ENCODE measurements at regions not wholly inside any gene's neighbourhood (a gene's known extent, or its start where the extent isn't known, plus 50 kb on each side); places are given as distances from the start of the nearest gene placed in this dataset.

GRCh38 chr1:34270181-34270580, 93.5 kb downstream of the C1orf94 start:
- H3K4me1 ChIP-seq (ENCODE audit: control insufficient read depth, insufficient read depth, low read length), result peaks cover 8% of the 10 kb centered on the region
- H3K9me3 ChIP-seq (ENCODE audit: control insufficient read depth, insufficient read depth, low read length), result no peaks in the 10 kb centered on the region
- H3K4me3 ChIP-seq (ENCODE audit: low read depth, low read length), result no peak overlapping the region
- no peak overlapping the region for H3K27ac ChIP-seq (ENCODE audit: low read depth, low read length)
- DNase-seq (ENCODE audit: low read depth in 4 of 6, low spot score in 6 of 6), result no peak
- no peaks in the 10 kb centered on the region for H3K36me3 ChIP-seq (ENCODE audit: control insufficient read depth, insufficient read depth, low read length)
- 33% methylated on average over 1 of the region's 3 CpGs for whole genome bisulfite sequencing (ENCODE audit: insufficient coverage)
- no peaks in the 10 kb centered on the region for H3K27me3 ChIP-seq (ENCODE audit: control insufficient read depth, insufficient read depth, low read length)

GRCh38 chr1:34272152-34272551, 95.4 kb downstream of the C1orf94 start:
- Histone ChIP-seq H3K4me3 (ENCODE audit: low read depth, low read length) (no peak overlapping the region), H3K4me1 (ENCODE audit: control insufficient read depth, insufficient read depth, low read length) (no peaks in the 10 kb centered on the region), H3K27me3 (ENCODE audit: control insufficient read depth, insufficient read depth, low read length) (no peaks in the 10 kb centered on the region), H3K36me3 (ENCODE audit: control insufficient read depth, insufficient read depth, low read length) (no peaks in the 10 kb centered on the region), H3K27ac (ENCODE audit: low read depth, low read length) (no peak overlapping the region), H3K9me3 (ENCODE audit: control insufficient read depth, insufficient read depth, low read length) (no peaks in the 10 kb centered on the region)
- WGBS (ENCODE audit: insufficient coverage), result 93% methylated on average over 4 of the region's 4 CpGs
- DNase-seq (ENCODE audit: low read depth in 4 of 6, low spot score in 6 of 6), result peak in 2 of 6 donors; percentile 51 to 73

- no peaks in the 10 kb centered on the region for H3K27me3 ChIP-seq (ENCODE audit: control insufficient read depth, insufficient read depth, low read length)
- DNase-seq (ENCODE audit: low read depth in 4 of 6, low spot score in 6 of 6), result no peak
- 96% methylated on average over 2 of the region's 3 CpGs for WGBS (ENCODE audit: insufficient coverage)
- no peaks in the 10 kb centered on the region for H3K4me1 ChIP-seq (ENCODE audit: control insufficient read depth, insufficient read depth, low read length)
- no peaks in the 10 kb centered on the region for H3K36me3 ChIP-seq (ENCODE audit: control insufficient read depth, insufficient read depth, low read length)
- H3K9me3 ChIP-seq (ENCODE audit: control insufficient read depth, insufficient read depth, low read length), result no peaks in the 10 kb centered on the region
- H3K27ac ChIP-seq (ENCODE audit: low read depth, low read length), result no peak overlapping the region
- H3K4me3 ChIP-seq (ENCODE audit: low read depth, low read length), result no peak overlapping the region
Measured at GRCh38 chr1:34275150-34275549, 98.4 kb downstream of the C1orf94 start.

DNA sequence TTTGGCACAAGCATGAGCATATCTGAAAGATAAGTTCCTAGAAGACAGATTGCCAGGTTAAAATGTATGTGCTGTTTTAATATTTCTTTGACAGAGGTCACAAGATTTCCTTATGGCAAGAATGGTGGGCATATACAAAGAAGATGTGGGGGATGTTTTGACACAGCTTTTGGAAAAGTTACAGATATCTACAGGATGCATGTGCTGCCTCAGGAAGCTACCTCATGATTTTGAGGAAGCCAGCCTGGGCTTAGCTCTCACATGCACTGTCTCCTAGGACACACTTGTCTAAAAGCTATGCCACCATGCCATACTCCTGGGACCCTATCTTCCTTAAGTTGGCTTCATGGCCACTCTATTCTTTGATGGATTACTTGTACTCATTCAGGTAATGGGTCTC, 99.9 kb downstream of the C1orf94 start:
- no peaks in the 10 kb centered on the region for H3K27me3 ChIP-seq (ENCODE audit: control insufficient read depth, insufficient read depth, low read length)
- no peak overlapping the region for H3K27ac ChIP-seq (ENCODE audit: low read depth, low read length)
- H3K4me3 ChIP-seq (ENCODE audit: low read depth, low read length), result no peak overlapping the region
- no peaks in the 10 kb centered on the region for H3K36me3 ChIP-seq (ENCODE audit: control insufficient read depth, insufficient read depth, low read length)
- no peak for DNase-seq (ENCODE audit: low read depth in 4 of 6, low spot score in 6 of 6)
- no peaks in the 10 kb centered on the region for H3K9me3 ChIP-seq (ENCODE audit: control insufficient read depth, insufficient read depth, low read length)
- H3K4me1 ChIP-seq (ENCODE audit: control insufficient read depth, insufficient read depth, low read length), result no peaks in the 10 kb centered on the region

GRCh38 chr1:34277150-34277549, 100.4 kb downstream of the C1orf94 start:
- WGBS (ENCODE audit: insufficient coverage), result no CpG with 5 or more reads among the region's 2 CpGs
- Histone ChIP-seq H3K4me3 (ENCODE audit: low read depth, low read length) (no peak overlapping the region), H3K36me3 (ENCODE audit: control insufficient read depth, insufficient read depth, low read length) (no peaks in the 10 kb centered on the region), H3K9me3 (ENCODE audit: control insufficient read depth, insufficient read depth, low read length) (no peaks in the 10 kb centered on the region), H3K4me1 (ENCODE audit: control insufficient read depth, insufficient read depth, low read length) (no peaks in the 10 kb centered on the region), H3K27me3 (ENCODE audit: control insufficient read depth, insufficient read depth, low read length) (no peaks in the 10 kb centered on the region), H3K27ac (ENCODE audit: low read depth, low read length) (no peak overlapping the region)
- DNase-seq (ENCODE audit: low read depth in 4 of 6, low spot score in 6 of 6), result no peak

GRCh38 chr1:34278211-34278610, 101.5 kb downstream of the C1orf94 start:
- WGBS (ENCODE audit: insufficient coverage), result no CpG with 5 or more reads among the region's 4 CpGs
- Histone ChIP-seq H3K27me3 (ENCODE audit: control insufficient read depth, insufficient read depth, low read length) (no peaks in the 10 kb centered on the region), H3K36me3 (ENCODE audit: control insufficient read depth, insufficient read depth, low read length) (no peaks in the 10 kb centered on the region), H3K4me3 (ENCODE audit: low read depth, low read length) (no peak overlapping the region), H3K27ac (ENCODE audit: low read depth, low read length) (no peak overlapping the region), H3K4me1 (ENCODE audit: control insufficient read depth, insufficient read depth, low read length) (no peaks in the 10 kb centered on the region), H3K9me3 (ENCODE audit: control insufficient read depth, insufficient read depth, low read length) (no peaks in the 10 kb centered on the region)
- DNase-seq (ENCODE audit: low read depth in 4 of 6, low spot score in 6 of 6), result peak in 2 of 6 donors; percentile 12 to 79

DNA sequence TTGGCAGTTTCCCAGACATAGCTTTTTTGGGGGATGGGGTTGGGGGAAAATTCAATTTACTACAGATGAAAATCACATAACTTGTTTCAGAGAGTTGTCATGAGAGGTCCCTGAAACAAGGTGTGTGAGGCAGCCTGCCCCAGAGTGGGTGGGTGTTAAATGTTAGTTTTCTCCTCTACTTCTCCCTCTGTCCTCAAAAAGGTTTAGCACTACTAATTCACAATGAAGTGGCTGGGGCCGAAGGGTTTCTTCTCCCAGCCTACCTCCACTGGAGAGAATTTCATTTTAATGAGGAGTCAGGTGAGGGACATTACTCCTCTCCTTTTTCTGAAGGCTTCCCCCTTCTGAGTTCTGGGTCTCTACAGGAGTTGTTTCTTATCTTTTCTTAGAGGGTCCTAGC, 103.3 kb downstream of the C1orf94 start:
- Histone ChIP-seq H3K36me3 (ENCODE audit: control insufficient read depth, insufficient read depth, low read length) (no peaks in the 10 kb centered on the region), H3K4me1 (ENCODE audit: control insufficient read depth, insufficient read depth, low read length) (no peaks in the 10 kb centered on the region), H3K9me3 (ENCODE audit: control insufficient read depth, insufficient read depth, low read length) (no peaks in the 10 kb centered on the region), H3K4me3 (ENCODE audit: low read depth, low read length) (no peak overlapping the region), H3K27ac (ENCODE audit: low read depth, low read length) (no peak overlapping the region), H3K27me3 (ENCODE audit: control insufficient read depth, insufficient read depth, low read length) (no peaks in the 10 kb centered on the region)
- no CpG with 5 or more reads among the region's 1 CpG for WGBS (ENCODE audit: insufficient coverage)
- DNase-seq (ENCODE audit: low read depth in 4 of 6, low spot score in 6 of 6), result no peak

DNA sequence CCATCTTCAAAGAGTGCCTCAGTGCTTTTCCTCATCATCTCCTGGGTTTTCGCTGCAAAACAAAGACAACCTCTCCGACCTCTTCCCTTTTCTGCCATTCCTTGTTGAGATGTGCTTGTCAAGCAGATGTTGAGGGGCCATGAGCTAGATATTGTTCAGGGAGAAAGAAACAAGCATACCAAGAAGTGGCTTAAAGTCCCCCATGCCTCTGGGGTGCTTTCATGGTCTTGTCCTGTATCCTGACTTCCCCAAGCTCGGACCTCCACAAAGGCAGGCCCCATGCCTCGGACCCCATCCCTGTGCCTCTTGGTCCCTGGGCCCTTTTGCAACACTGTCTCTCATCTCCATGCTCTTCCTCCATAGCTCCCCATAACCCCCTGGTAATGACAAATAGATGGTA, 103.8 kb downstream of the C1orf94 start:
- H3K36me3 ChIP-seq (ENCODE audit: control insufficient read depth, insufficient read depth, low read length), result no peaks in the 10 kb centered on the region
- no peak overlapping the region for H3K4me3 ChIP-seq (ENCODE audit: low read depth, low read length)
- H3K4me1 ChIP-seq (ENCODE audit: control insufficient read depth, insufficient read depth, low read length), result no peaks in the 10 kb centered on the region
- H3K27me3 ChIP-seq (ENCODE audit: control insufficient read depth, insufficient read depth, low read length), result no peaks in the 10 kb centered on the region
- H3K9me3 ChIP-seq (ENCODE audit: control insufficient read depth, insufficient read depth, low read length), result no peaks in the 10 kb centered on the region
- 100% methylated on average over 2 of the region's 4 CpGs for WGBS (ENCODE audit: insufficient coverage)
- no peak for DNase-seq (ENCODE audit: low read depth in 4 of 6, low spot score in 6 of 6)
- no peak overlapping the region for H3K27ac ChIP-seq (ENCODE audit: low read depth, low read length)

- DNase-seq (ENCODE audit: low read depth in 4 of 6, low spot score in 6 of 6), result no peak
- H3K27ac ChIP-seq (ENCODE audit: low read depth, low read length), result no peak overlapping the region
- H3K4me3 ChIP-seq (ENCODE audit: low read depth, low read length), result no peak overlapping the region
- WGBS (ENCODE audit: insufficient coverage), result 61% methylated on average over 3 of the region's 3 CpGs
- no peaks in the 10 kb centered on the region for H3K36me3 ChIP-seq (ENCODE audit: control insufficient read depth, insufficient read depth, low read length)
- H3K9me3 ChIP-seq (ENCODE audit: control insufficient read depth, insufficient read depth, low read length), result no peaks in the 10 kb centered on the region
- H3K4me1 ChIP-seq (ENCODE audit: control insufficient read depth, insufficient read depth, low read length), result no peaks in the 10 kb centered on the region
- no peaks in the 10 kb centered on the region for H3K27me3 ChIP-seq (ENCODE audit: control insufficient read depth, insufficient read depth, low read length)
Measured at GRCh38 chr1:34283142-34283541, 106.4 kb downstream of the C1orf94 start.

GRCh38 chr1:34286511-34286910, 109.8 kb downstream of the C1orf94 start:
- Histone ChIP-seq H3K27ac (ENCODE audit: low read depth, low read length) (no peak overlapping the region), H3K4me3 (ENCODE audit: low read depth, low read length) (no peak overlapping the region), H3K4me1 (ENCODE audit: control insufficient read depth, insufficient read depth, low read length) (no peaks in the 10 kb centered on the region), H3K36me3 (ENCODE audit: control insufficient read depth, insufficient read depth, low read length) (no peaks in the 10 kb centered on the region), H3K27me3 (ENCODE audit: control insufficient read depth, insufficient read depth, low read length) (no peaks in the 10 kb centered on the region), H3K9me3 (ENCODE audit: control insufficient read depth, insufficient read depth, low read length) (no peaks in the 10 kb centered on the region)
- 25% methylated on average over 5 of the region's 6 CpGs for WGBS (ENCODE audit: insufficient coverage)
- DNase-seq (ENCODE audit: low read depth in 4 of 6, low spot score in 6 of 6), result peak in 2 of 6 donors; percentile 24 to 83
